ENCODE measurements at regions not wholly inside any gene's neighbourhood (a gene's known extent, or its start where the extent isn't known, plus 50 kb on each side); places are given as distances from the start of the nearest gene placed in this dataset.
"Not testable (repeated sequence)": the region's sequence is repeated elsewhere in the genome, so short reads cannot be mapped to it uniquely, and the experiment has no call there.

DNA sequence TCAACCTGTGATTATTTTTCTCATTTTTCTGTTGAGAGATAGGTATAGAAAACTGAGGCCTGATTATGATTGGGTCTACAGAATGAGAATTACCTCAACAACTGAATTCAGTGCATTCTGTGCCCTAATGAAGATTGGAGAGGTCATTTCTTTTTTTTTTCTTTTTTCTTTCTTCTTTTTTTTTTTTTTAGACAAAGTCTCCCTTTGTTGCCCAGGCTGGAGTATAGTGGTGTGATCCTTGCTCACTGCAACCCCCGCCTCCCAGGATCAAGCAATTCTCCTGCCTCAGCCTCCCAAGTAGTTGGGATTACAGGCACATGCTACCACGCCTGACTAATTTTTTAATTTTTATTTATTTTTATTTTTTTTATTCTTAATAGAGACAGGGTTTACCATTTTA, 95.0 kb upstream of the ARMC3 start:
- Histone ChIP-seq H3K4me2 (no peak overlapping the region), H4K20me1 (ENCODE audit: insufficient read depth, poor library complexity, severe bottlenecking) (no peaks in the 10 kb centered on the region), H3K4me1 (ENCODE audit: insufficient read depth) (peaks cover 12% of the 10 kb centered on the region), H3K79me2 (no peaks in the 10 kb centered on the region), H3K27me3 (no peaks in the 10 kb centered on the region), H3K9me2 (replicated peaks; ENCODE audit: insufficient read depth) (no peaks in the 10 kb centered on the region), H3K36me3 (replicated peaks; ENCODE audit: insufficient read depth, low read depth) (no peaks in the 10 kb centered on the region), H3K9me3 (ENCODE audit: low read depth) (no peaks in the 10 kb centered on the region), H3K27ac (no peak overlapping the region), H3K4me3 (no peak overlapping the region), H2AFZ (no peak overlapping the region)
- DNase-seq (ENCODE audit: low spot score) = no peak
- TF ChIP-seq EZH2phosphoT487 (IDR thresholded peaks at IDR 0.05; ENCODE audit: low read depth, severe bottlenecking, unreplicated experiment) = no peak
- no peak for TF ChIP-seq EZH2 (IDR thresholded peaks at IDR 0.05; ENCODE audit: borderline replicate concordance)
- TF ChIP-seq, protein P1, sequence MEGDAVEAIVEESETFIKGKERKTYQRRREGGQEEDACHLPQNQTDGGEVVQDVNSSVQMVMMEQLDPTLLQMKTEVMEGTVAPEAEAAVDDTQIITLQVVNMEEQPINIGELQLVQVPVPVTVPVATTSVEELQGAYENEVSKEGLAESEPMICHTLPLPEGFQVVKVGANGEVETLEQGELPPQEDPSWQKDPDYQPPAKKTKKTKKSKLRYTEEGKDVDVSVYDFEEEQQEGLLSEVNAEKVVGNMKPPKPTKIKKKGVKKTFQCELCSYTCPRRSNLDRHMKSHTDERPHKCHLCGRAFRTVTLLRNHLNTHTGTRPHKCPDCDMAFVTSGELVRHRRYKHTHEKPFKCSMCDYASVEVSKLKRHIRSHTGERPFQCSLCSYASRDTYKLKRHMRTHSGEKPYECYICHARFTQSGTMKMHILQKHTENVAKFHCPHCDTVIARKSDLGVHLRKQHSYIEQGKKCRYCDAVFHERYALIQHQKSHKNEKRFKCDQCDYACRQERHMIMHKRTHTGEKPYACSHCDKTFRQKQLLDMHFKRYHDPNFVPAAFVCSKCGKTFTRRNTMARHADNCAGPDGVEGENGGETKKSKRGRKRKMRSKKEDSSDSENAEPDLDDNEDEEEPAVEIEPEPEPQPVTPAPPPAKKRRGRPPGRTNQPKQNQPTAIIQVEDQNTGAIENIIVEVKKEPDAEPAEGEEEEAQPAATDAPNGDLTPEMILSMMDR (IDR thresholded peaks at IDR 0.05; ENCODE audit: poor library complexity) = no peak
- WGBS (ENCODE audit: low lambda C conversion rate, missing lambda C conversion rate) = 96% methylated on average over 2 of the region's 2 CpGs

DNA sequence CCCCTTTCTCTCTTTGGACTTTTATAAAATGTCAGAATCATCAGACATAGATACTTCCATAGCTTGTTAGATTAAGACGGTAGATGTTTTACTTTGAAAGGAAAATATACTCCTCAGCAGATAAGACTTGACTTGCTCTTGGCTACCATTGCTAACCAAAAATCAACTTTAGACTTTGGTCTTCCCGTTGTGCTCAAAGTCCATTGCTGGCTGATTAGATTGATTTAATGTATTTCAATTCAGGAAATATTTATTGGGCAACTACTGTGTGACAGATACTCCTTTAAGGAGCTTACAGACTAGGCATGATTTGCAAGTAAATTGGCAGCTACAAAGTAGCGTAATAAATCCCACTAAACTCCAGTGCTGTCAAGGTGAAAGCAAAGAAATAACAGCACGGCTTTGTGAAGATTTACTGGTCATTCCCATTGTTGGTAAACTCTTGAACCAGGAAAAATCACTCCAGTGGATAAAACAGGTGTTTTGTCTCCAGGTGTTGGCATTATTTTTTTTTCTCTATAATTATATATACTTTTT, 95.7 kb upstream of the ARMC3 start:
- Histone ChIP-seq H3K79me2 (no peaks in the 10 kb centered on the region), H3K36me3 (replicated peaks; ENCODE audit: insufficient read depth, low read depth) (no peaks in the 10 kb centered on the region), H3K4me2 (no peak overlapping the region), H4K20me1 (ENCODE audit: insufficient read depth, poor library complexity, severe bottlenecking) (no peaks in the 10 kb centered on the region), H3K4me3 (no peak overlapping the region), H3K4me1 (ENCODE audit: insufficient read depth) (peaks cover 12% of the 10 kb centered on the region), H3K9me3 (ENCODE audit: low read depth) (no peaks in the 10 kb centered on the region), H3K27ac (no peak overlapping the region), H2AFZ (no peak overlapping the region), H3K9me2 (replicated peaks; ENCODE audit: insufficient read depth) (no peaks in the 10 kb centered on the region), H3K27me3 (no peaks in the 10 kb centered on the region)
- TF ChIP-seq EZH2phosphoT487 (IDR thresholded peaks at IDR 0.05; ENCODE audit: low read depth, severe bottlenecking, unreplicated experiment) = no peak
- TF ChIP-seq EZH2 (IDR thresholded peaks at IDR 0.05; ENCODE audit: borderline replicate concordance) = no peak
- TF ChIP-seq, protein P1 (IDR thresholded peaks at IDR 0.05; ENCODE audit: poor library complexity) = no peak
- 80% methylated on average over 4 of the region's 4 CpGs for WGBS (ENCODE audit: low lambda C conversion rate, missing lambda C conversion rate)
- DNase-seq (ENCODE audit: low spot score) = no peak

DNA sequence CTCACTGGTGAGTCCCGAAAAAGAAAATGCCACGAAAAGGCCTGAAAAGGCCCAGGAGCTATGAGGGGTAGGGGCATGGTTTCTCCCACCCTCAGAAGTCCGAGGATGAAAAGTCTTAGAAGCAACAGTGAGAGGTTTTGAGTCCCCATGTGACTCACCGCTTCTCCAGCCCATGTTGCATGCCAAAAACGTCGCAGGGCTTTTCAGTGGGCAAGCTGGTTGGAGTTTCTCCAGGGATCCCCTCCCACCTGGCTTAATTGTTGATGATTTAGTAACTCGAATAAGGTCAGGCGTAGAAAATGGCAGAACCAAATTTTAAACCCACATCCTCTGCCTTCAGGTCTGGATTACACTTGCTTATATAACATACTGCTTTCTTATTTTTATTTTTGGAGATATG, 96.3 kb upstream of the ARMC3 start:
- Histone ChIP-seq H3K4me2 (no peak overlapping the region), H3K27me3 (no peaks in the 10 kb centered on the region), H3K79me2 (no peaks in the 10 kb centered on the region), H3K27ac (no peak overlapping the region), H3K9me2 (replicated peaks; ENCODE audit: insufficient read depth) (no peaks in the 10 kb centered on the region), H2AFZ (no peak overlapping the region), H3K36me3 (replicated peaks; ENCODE audit: insufficient read depth, low read depth) (no peaks in the 10 kb centered on the region), H3K4me3 (no peak overlapping the region), H4K20me1 (ENCODE audit: insufficient read depth, poor library complexity, severe bottlenecking) (no peaks in the 10 kb centered on the region), H3K9me3 (ENCODE audit: low read depth) (no peaks in the 10 kb centered on the region), H3K4me1 (ENCODE audit: insufficient read depth) (peaks cover 12% of the 10 kb centered on the region)
- DNase-seq (ENCODE audit: low spot score) = no peak
- WGBS (ENCODE audit: low lambda C conversion rate, missing lambda C conversion rate) = 93% methylated on average over 8 of the region's 8 CpGs
- TF ChIP-seq, protein P1 (IDR thresholded peaks at IDR 0.05; ENCODE audit: poor library complexity) = no peak
- TF ChIP-seq EZH2 (IDR thresholded peaks at IDR 0.05; ENCODE audit: borderline replicate concordance) = no peak
- TF ChIP-seq EZH2phosphoT487 (IDR thresholded peaks at IDR 0.05; ENCODE audit: low read depth, severe bottlenecking, unreplicated experiment) = no peak

DNA sequence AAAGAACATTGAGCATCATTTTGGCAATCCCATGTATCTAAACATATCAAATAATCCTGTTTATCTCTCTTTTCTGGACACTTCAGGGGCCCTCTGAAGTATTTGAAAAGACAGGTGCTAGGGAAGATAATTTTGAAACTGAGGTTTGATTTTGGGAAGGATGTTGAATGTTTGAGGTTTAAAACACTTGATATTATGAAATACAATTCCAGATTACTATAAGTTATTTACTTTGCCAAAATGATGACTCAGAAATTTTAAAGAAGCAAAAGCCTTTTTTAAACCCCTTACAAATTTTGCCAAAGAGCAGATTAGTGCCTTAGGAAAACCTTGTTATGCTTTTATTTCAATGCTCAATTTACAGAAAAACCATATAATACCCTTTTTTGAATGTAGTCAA, 99.1 kb upstream of the ARMC3 start:
- H2AFZ ChIP-seq; H3K27ac ChIP-seq; H3K4me2 ChIP-seq; H3K4me3 ChIP-seq; H3K79me2 ChIP-seq; H3K9me2 ChIP-seq (replicated peaks; ENCODE audit: insufficient read depth); H4K20me1 ChIP-seq (ENCODE audit: insufficient read depth, poor library complexity, severe bottlenecking); H3K27me3 ChIP-seq; H3K4me1 ChIP-seq (ENCODE audit: insufficient read depth); H3K9me3 ChIP-seq (ENCODE audit: low read depth); H3K36me3 ChIP-seq (replicated peaks; ENCODE audit: insufficient read depth, low read depth); DNase-seq (ENCODE audit: low spot score): not testable (repeated sequence)
